HCT116 (cell line): ENCODE measurements at regions not wholly inside any gene's neighbourhood (a gene's known extent, or its start where the extent isn't known, plus 50 kb on each side); places are given as distances from the start of the nearest gene placed in this dataset.

Experiments used
- ATAC-seq: fragments of 200-7000 bp; cut with Tn5 transposase; 2 replicates; pipeline ENCODE4 v1.9.1; 2020; ENCODE audit warnings: mild to moderate bottlenecking, moderate library complexity
- BruUV-seq: library from RNA; stranded (reverse); fragments of 400-500 nt; replicated peaks from 2 replicates; lab custom pipeline; 2021; lab: Mats Ljungman, UMichigan
- CTCF ChIA-PET: fragments of 300-600 bp; sonication (Branson Sonifier 250); formaldehyde crosslinking; loops from one replicate; lab custom pipeline; 2021; ENCODE audit warnings: antibody characterized with exemption; lab: Charles Lee
- POLR2A ChIA-PET: fragments of 300-600, 350-600 bp; sonication (Branson Sonifier 250); formaldehyde crosslinking; loops from one replicate; lab custom pipeline; 2021; ENCODE audit warnings: antibody characterized with exemption; lab: Charles Lee
- RAD21 ChIA-PET, 2 experiments: fragments of 300-600 bp; sonication (Branson Sonifier 250); formaldehyde crosslinking; loops; one replicate each; lab custom pipeline; 2023; ENCODE audit warnings: low total read pairs in 2 of 2; ENCODE audit not compliant: uncharacterized antibody in 2 of 2, unreplicated experiment in 2 of 2, low non-redundant PET in 1 of 2; lab: Charles Lee
- DNase-seq: peaks from one replicate; pipeline ENCODE4 v3.0.0-alpha.2; 2010; ENCODE audit warnings: low read depth, low spot score
- H2AFZ ChIP-seq: fragments of 200-600 bp; shearing (Covaris generic), sonication (generic); 2 replicates; pipeline ENCODE4 v1.6.1; 2017; ENCODE audit warnings: low read depth, mixed run types, mixed read lengths, antibody characterized with exemption, low read length; ENCODE audit not compliant: poor library complexity, severe bottlenecking
- H3K27ac ChIP-seq: 2 replicates; pipeline ENCODE4 v1.5.1; 2012; ENCODE audit warnings: low read depth, low read length
- H3K27me3 ChIP-seq: fragments of 200-600 bp; sonication (generic); 2 replicates; pipeline ENCODE4 v1.6.1; 2016; ENCODE audit warnings: mixed run types, low read length, mixed read lengths; ENCODE audit not compliant: insufficient read depth
- H3K36me3 ChIP-seq, 2 experiments: fragments of 200-500 bp in 1 of 2; fragments of 200-600 bp in 1 of 2; sonication (Bioruptor generic) in 1 of 2; sonication (generic) in 1 of 2; 2 replicates each; pipeline versions ENCODE4 v1.5.1 to v1.6.1; 2014 to 2016; ENCODE audit warnings: low read length in 2 of 2, inconsistent platforms in 1 of 2, mixed read lengths in 1 of 2, mixed run types in 1 of 2; ENCODE audit not compliant: insufficient read depth in 2 of 2, control insufficient read depth in 1 of 2
- H3K4me1 ChIP-seq, 2 experiments: fragments of 200-600 bp in 1 of 2; sonication (generic) in 1 of 2; 2 replicates each; pipeline versions ENCODE4 v1.5.1 to v1.6.1; 2012 to 2017; ENCODE audit warnings: low read length in 2 of 2, inconsistent platforms in 1 of 2, mild to moderate bottlenecking in 1 of 2, mixed read lengths in 1 of 2, mixed run types in 1 of 2, moderate library complexity in 1 of 2; ENCODE audit not compliant: insufficient read depth in 2 of 2, control insufficient read depth in 1 of 2
- H3K4me2 ChIP-seq: fragments of 200-600 bp; sonication (generic); 2 replicates; pipeline ENCODE4 v1.6.1; 2017; ENCODE audit warnings: mixed run types, low read length, mixed read lengths
- H3K4me3 ChIP-seq, 2 experiments: fragments of 200-600 bp in 1 of 2; sonication (generic) in 1 of 2; replicated peaks in 1 of 2; 2 replicates each; pipeline ENCODE4 v1.5.1; 2011 to 2016; ENCODE audit warnings: low read length in 2 of 2, control low read depth in 1 of 2, low read depth in 1 of 2, mild to moderate bottlenecking in 1 of 2, mixed read lengths in 1 of 2, mixed run types in 1 of 2
- H3K79me2 ChIP-seq: fragments of 200-600 bp; sonication (generic); 2 replicates; pipeline ENCODE4 v1.6.1; 2017; ENCODE audit warnings: mild to moderate bottlenecking, mixed run types, low read length, moderate library complexity, mixed read lengths; ENCODE audit not compliant: insufficient read depth
- H3K9ac ChIP-seq: fragments of 200-600 bp; sonication (generic); 2 replicates; pipeline ENCODE4 v1.6.1; 2016; ENCODE audit warnings: low read length, mixed read lengths
- H3K9me2 ChIP-seq: fragments of 200-600 bp; sonication (generic), shearing (Covaris generic); 2 replicates; pipeline ENCODE4 v1.6.1; 2017; ENCODE audit warnings: mixed run types, mild to moderate bottlenecking, moderate library complexity; ENCODE audit not compliant: insufficient read depth
- H3K9me3 ChIP-seq, 2 experiments: fragments of 200-500 bp in 1 of 2; fragments of 200-600 bp in 1 of 2; sonication (Bioruptor generic) in 1 of 2; sonication (generic) in 1 of 2; 2 replicates each; pipeline ENCODE4 v1.6.1; 2014 to 2017; ENCODE audit warnings: low read length in 2 of 2, mixed read lengths in 2 of 2, inconsistent platforms in 1 of 2, low read depth in 1 of 2, mild to moderate bottlenecking in 1 of 2, mixed run types in 1 of 2, moderate library complexity in 1 of 2; ENCODE audit not compliant: control insufficient read depth in 1 of 2, insufficient read depth in 1 of 2
- H4K20me1 ChIP-seq: fragments of 200-600 bp; sonication (generic), shearing (Covaris generic); 2 replicates; pipeline ENCODE4 v1.6.1; 2017; ENCODE audit warnings: mixed run types, mild to moderate bottlenecking, moderate library complexity; ENCODE audit not compliant: insufficient read depth
- CEBPB ChIP-seq: IDR thresholded peaks from 2 replicates; pipeline ENCODE4 v1.6.1; 2012; ENCODE audit warnings: low read depth
- EGR1 ChIP-seq: IDR thresholded peaks from 2 replicates; pipeline ENCODE4 v1.6.1; 2012; ENCODE audit warnings: low read depth
- ELF1 ChIP-seq: IDR thresholded peaks from 2 replicates; pipeline ENCODE4 v1.6.1; 2012; ENCODE audit warnings: low read depth, borderline replicate concordance
- EZH2phosphoT487 ChIP-seq: fragments of 200-600 bp; IDR thresholded peaks from 2 replicates; pipeline ENCODE4 v1.6.1; 2018; ENCODE audit warnings: antibody characterized with exemption, borderline replicate concordance
- FOSL1 ChIP-seq: IDR thresholded peaks from 2 replicates; pipeline ENCODE4 v1.6.1; 2012; ENCODE audit warnings: low read depth
- MAX ChIP-seq: IDR thresholded peaks from 2 replicates; pipeline ENCODE4 v1.6.1; 2012
- POLR2A ChIP-seq: IDR thresholded peaks from 2 replicates; pipeline ENCODE4 v1.7.0; 2011; ENCODE audit warnings: borderline replicate concordance; ENCODE audit not compliant: insufficient read depth, insufficient read length; ENCODE audit errors: extremely low read depth
- POLR2AphosphoS5 ChIP-seq: IDR thresholded peaks from 2 replicates; pipeline ENCODE4 v1.6.1; 2011; ENCODE audit warnings: mild to moderate bottlenecking, low read depth, low read length, moderate library complexity
- REST ChIP-seq: IDR thresholded peaks from 2 replicates; pipeline ENCODE4 v1.6.1; 2012; ENCODE audit warnings: low read depth
- SIN3A ChIP-seq: IDR thresholded peaks from 2 replicates; pipeline ENCODE4 v1.6.1; 2012; ENCODE audit warnings: low read depth
- SP1 ChIP-seq: IDR thresholded peaks from 2 replicates; pipeline ENCODE4 v1.6.1; 2012; ENCODE audit warnings: low read depth
- TCF7L2 ChIP-seq: IDR thresholded peaks from 2 replicates; pipeline ENCODE4 v1.7.0; 2011; ENCODE audit warnings: borderline replicate concordance, inconsistent platforms; ENCODE audit not compliant: insufficient read depth, insufficient read length; ENCODE audit errors: extremely low read depth
- YY1 ChIP-seq: IDR thresholded peaks from 2 replicates; pipeline ENCODE4 v1.6.1; 2011; ENCODE audit warnings: low read length, low read depth, moderate library complexity, mild to moderate bottlenecking; ENCODE audit not compliant: insufficient replicate concordance; ENCODE audit errors: extremely low read depth
- ZNF274 ChIP-seq: fragments of 200-500 bp; sonication (Bioruptor generic); IDR thresholded peaks from 2 replicates; pipeline ENCODE4 v1.6.1; 2014; ENCODE audit warnings: mild to moderate bottlenecking, low read depth, low read length, inconsistent platforms
- intact Hi-C: fragments of 100-400 bp; cut with micrococcal nuclease; formaldehyde crosslinking; loops from 2 replicates; pipeline ENCODE4 v1.10.0; 2022

DNA sequence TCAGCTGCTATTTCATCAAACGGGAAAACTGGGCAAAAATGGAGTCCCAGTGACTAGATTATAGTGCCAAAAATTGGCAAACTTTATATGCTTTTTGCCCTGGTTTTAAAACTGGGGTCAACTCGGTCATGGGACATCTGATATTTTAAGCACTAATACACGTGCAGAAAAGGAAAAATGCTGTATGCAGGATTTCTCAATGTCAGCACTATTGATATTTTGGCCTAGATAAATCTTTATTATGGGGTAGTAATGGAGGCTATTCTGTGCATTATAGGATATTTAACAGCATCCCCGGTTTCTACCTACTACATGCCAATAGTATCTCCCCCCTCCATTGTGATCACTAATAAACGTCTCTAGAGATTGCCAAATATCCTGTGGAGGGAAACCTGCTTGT, 870.9 kb upstream of the IGFBP7 start:
- H2AFZ ChIP-seq: no peak overlapping the region
- H3K9me3 ChIP-seq: peaks cover 3 to 20% of the 10 kb centered on the region in 2 experiments; a peak in 2 of 4 replicates
- no peak overlapping the region for H3K9ac ChIP-seq
- H3K9me2 ChIP-seq: no peaks in the 10 kb centered on the region
- no peaks in the 10 kb centered on the region for H3K36me3 ChIP-seq
- DNase-seq (no peak), ATAC-seq (no peak)
- no TSS peak for BruUV-seq
- no peak overlapping the region for H3K27ac ChIP-seq
- no peaks in the 10 kb centered on the region for H3K27me3 ChIP-seq
- ChIA-PET POLR2A (no interaction called here), CTCF (no interaction called here), RAD21 (no interaction called here)
- intact Hi-C loops: no loop called here
- TF ChIP-seq CEBPB (no peak), REST (no peak), EGR1 (no peak), ZNF274 (no peak), POLR2AphosphoS5 (no peak)
- no peak overlapping the region for H3K4me3 ChIP-seq
- no peaks in the 10 kb centered on the region for H4K20me1 ChIP-seq
- no peaks in the 10 kb centered on the region for H3K4me1 ChIP-seq
- no peak overlapping the region for H3K4me2 ChIP-seq
- H3K79me2 ChIP-seq: no peaks in the 10 kb centered on the region

- RAD21 ChIA-PET: no interaction called here
- Histone ChIP-seq H3K4me1 (no peaks in the 10 kb centered on the region), H3K36me3 (no peaks in the 10 kb centered on the region), H4K20me1 (no peaks in the 10 kb centered on the region), H3K79me2 (no peaks in the 10 kb centered on the region), H2AFZ (no peak overlapping the region), H3K9ac (no peak overlapping the region), H3K9me2 (no peaks in the 10 kb centered on the region), H3K4me3 (no peak overlapping the region), H3K27ac (no peak overlapping the region), H3K9me3 (peaks cover 0 to 16% of the 10 kb centered on the region in 2 experiments; a peak in 2 of 4 replicates), H3K4me2 (no peak overlapping the region), H3K27me3 (no peaks in the 10 kb centered on the region)
- no peak for ATAC-seq
- POLR2A ChIA-PET: no interaction called here
- intact Hi-C loops: no loop called here
- CTCF ChIA-PET: no interaction called here
- no peak for DNase-seq
- no TSS peak for BruUV-seq
- TF ChIP-seq EZH2phosphoT487 (no peak), SP1 (no peak), TCF7L2 (no peak), POLR2AphosphoS5 (no peak), CEBPB (no peak), FOSL1 (no peak), POLR2A (no peak), YY1 (no peak), ELF1 (no peak), SIN3A (no peak), REST (no peak), MAX (no peak)
Observed at GRCh38 chr4:57974821-57975220, 864.6 kb upstream of the IGFBP7 start.
